ENCODE measurements at regions not wholly inside any gene's neighbourhood (a gene's known extent, or its start where the extent isn't known, plus 50 kb on each side); places are given as distances from the start of the nearest gene placed in this dataset.
"Not testable (repeated sequence)": the region's sequence is repeated elsewhere in the genome, so short reads cannot be mapped to it uniquely, and the experiment has no call there.

GRCh38 chr6:76533661-76534060 is 461.2 kb upstream of the IMPG1 start:
- in situ Hi-C loops (cut with HindIII; ENCODE audit: low sequenced_read_pairs) = no loop called here
- no peak for DNase-seq (ENCODE audit: low spot score)

- in situ Hi-C loops (cut with HindIII; ENCODE audit: low sequenced_read_pairs) = no loop called here
Measured at GRCh38 chr6:76532647-76533046, 460.2 kb upstream of the IMPG1 start.

DNA sequence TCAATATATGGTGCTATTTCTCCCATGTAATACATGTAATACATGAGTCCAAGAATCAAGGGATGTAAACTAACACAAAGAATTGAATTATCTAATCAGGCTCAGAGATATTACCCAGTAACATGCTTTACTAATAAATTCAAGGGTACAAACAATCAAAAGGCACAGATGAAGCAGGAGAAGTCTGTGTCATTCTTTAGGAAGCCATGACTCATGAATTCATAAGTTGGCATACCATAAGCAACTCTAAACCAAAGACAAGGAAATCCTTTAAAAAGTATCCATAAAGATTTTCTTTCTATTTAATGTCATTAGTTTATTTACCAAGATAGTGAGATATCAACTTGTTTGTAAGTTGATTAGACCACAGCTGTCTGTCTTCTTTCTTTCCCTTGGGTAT is 446.0 kb upstream of the IMPG1 start:
- in situ Hi-C loops (cut with HindIII; ENCODE audit: low sequenced_read_pairs) = no loop called here
- DNase-seq (ENCODE audit: low spot score) = no peak

More at GRCh38 chr6:76532647-76533046, 460.2 kb upstream of the IMPG1 start:
- DNase-seq (ENCODE audit: low spot score) = no peak

DNA sequence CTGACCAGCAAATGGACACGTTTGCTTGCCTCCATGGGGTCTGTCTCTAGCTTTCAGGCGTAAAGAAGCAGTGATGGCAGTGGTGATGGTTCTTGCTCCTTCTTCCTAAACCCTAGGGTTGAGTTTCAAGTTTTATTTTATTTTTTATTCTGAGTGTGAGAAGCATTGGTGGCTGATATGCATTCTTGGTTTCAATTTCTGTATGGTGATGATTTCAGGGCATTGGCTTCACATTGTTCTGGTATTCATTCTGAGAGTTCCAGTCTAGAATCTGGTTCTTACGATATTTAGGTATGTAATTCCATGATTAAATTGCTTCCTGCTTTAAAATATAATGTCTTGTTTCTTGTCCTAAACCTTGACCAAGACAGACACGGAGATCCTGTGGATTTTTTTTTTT is 444.5 kb upstream of the IMPG1 start:
- DNase-seq (ENCODE audit: low spot score) = no peak
- in situ Hi-C loops (cut with HindIII; ENCODE audit: low sequenced_read_pairs) = no loop called here

- in situ Hi-C loops (cut with HindIII; ENCODE audit: low sequenced_read_pairs) = no loop called here
- no peak for DNase-seq (ENCODE audit: low spot score)
Measured at GRCh38 chr6:76510489-76510888, 438.0 kb upstream of the IMPG1 start.

- no peak for DNase-seq (ENCODE audit: low spot score)
- in situ Hi-C loops (cut with HindIII; ENCODE audit: low sequenced_read_pairs) = no loop called here
Measured at GRCh38 chr6:76509397-76509796, 436.9 kb upstream of the IMPG1 start.

GRCh38 chr6:76506808-76507207 is 434.3 kb upstream of the IMPG1 start:
- DNase-seq (ENCODE audit: low spot score) = no peak
- in situ Hi-C loops (cut with HindIII; ENCODE audit: low sequenced_read_pairs) = no loop called here

DNA sequence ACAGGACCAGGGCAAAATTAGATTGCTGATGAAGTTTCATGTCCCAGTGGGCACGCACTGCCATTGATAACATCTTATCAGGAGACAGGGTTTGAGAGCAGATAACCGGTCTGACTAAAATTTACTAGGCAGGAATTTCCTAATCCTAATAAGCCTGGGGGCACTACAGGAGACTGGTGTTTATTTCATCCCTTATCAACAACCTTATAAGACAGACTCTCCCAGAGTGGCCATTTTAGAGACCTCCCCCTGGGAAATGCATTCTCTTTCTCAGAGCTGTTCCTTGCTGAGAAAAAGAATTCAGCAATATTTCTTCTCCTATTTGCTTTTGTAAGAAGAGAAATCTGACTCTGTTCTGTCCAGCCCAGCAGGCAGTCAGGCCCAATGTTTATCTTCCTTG is 423.4 kb upstream of the IMPG1 start:
- in situ Hi-C loops (cut with HindIII; ENCODE audit: low sequenced_read_pairs) = no loop called here
- DNase-seq (ENCODE audit: low spot score) = no peak

DNA sequence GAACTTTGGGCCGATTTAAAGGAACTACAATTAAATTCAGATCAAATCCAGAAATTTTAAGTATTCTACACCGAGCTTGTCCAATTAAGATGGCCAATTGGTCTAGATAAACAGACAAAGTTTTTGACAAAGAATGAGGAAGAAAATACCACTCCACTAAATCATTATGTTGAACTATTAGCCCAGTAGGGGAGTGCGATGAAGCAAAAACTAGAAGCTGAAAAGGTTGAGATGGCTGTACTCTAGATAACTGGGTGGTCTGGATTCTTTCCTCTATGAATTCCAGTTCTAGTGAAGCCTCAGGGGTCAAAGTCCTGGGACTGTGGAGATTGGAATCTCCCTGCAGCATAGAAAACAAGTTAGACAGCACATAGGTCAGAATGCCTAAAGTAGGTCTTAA is 418.9 kb upstream of the IMPG1 start:
- DNase-seq (ENCODE audit: low spot score); in situ Hi-C loops (cut with HindIII; ENCODE audit: low sequenced_read_pairs): not testable (repeated sequence)

DNA sequence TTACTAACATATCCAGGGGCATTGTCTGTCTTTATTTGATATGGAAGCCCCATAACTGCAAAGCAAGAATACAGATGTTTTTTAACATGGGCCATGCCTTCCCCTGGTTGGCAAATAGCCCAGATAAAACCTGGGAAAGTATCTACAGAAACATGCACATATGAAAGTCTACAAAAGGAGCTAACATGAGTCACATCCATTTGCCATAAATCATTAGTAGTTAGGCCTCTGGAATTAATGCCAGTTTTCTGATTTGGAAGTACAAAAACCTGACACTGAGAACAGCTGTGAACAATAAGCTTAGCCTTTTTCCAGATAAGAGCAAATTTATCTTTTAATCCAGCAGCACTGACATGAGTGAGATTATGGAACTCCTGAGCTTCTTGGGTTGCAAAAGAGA is 418.0 kb upstream of the IMPG1 start:
- DNase-seq (ENCODE audit: low spot score) = no peak
- in situ Hi-C loops (cut with HindIII; ENCODE audit: low sequenced_read_pairs) = no loop called here

DNA sequence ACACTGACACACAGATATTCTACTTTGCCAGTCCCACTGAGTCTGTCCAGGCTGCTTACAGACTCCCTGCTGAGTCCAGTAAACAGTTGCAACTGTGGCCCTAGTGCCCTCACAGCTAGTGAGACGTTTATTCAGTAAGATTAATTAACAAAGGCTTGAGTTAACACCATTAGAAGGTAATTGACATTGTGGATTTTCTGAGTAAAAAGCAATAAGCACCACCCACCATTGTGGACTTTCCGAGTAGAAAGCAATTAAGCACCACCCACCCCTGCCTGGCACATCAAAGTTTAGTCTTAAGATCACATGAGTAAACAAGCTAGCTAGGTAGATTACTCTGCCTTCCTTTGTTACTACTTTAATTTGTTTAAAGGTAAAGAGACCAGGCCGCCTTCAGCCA is 408.6 kb upstream of the IMPG1 start:
- in situ Hi-C loops (cut with HindIII; ENCODE audit: low sequenced_read_pairs) = no loop called here
- no peak for DNase-seq (ENCODE audit: low spot score)

GRCh38 chr6:76472858-76473257 is 400.4 kb upstream of the IMPG1 start:
- in situ Hi-C loops (cut with HindIII; ENCODE audit: low sequenced_read_pairs) = no loop called here
- DNase-seq (ENCODE audit: low spot score) = no peak

GRCh38 chr6:76466286-76466685 is 393.8 kb upstream of the IMPG1 start:
- in situ Hi-C loops (cut with HindIII; ENCODE audit: low sequenced_read_pairs) = no loop called here

GRCh38 chr6:76465410-76465809 is 392.9 kb upstream of the IMPG1 start:
- no peak for DNase-seq (ENCODE audit: low spot score)
- in situ Hi-C loops (cut with HindIII; ENCODE audit: low sequenced_read_pairs) = no loop called here

More at GRCh38 chr6:76466286-76466685, 393.8 kb upstream of the IMPG1 start:
- no peak for DNase-seq (ENCODE audit: low spot score)

GRCh38 chr6:76453270-76453669 is 380.8 kb upstream of the IMPG1 start:
- no peak for DNase-seq (ENCODE audit: low spot score)
- in situ Hi-C loops (cut with HindIII; ENCODE audit: low sequenced_read_pairs) = no loop called here

DNA sequence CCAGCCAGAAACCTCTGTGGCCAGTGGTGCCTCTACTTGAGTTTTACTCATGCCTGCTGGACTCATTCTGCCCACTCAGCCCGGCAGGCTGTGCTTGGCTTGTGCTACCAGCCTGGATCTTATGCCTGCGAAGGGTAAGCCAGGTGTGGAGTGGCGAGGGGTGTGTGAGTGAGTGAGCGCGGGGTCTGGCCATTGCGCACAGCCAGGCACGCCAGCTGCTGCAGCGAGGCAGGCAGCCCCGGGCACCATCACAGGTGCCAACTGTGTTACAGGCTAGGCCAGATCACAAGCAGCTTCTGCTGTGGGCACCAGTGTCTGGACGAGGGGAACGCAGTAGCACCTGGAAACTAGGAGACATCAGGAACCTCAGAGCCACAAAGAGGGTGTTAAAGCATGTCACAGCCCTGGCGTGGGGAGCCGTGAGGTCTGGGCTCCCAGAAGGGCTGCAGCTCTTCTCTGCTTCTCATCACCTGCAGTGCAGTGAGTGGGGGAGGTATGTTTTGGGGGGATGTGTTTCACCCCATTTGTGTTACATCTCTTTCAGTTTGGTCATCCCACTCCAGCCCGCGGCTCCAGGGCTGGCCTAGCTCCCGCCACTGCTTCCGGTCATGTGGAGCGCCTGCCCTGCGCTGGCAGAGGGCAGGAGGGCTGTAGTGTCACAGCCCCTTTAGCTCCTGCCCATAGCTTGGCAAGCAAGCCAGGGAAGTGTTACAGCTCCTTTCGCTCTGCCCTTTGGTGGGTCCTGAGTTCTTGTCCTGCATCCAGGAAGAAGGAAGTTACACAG is 379.7 kb upstream of the IMPG1 start:
- in situ Hi-C loops (cut with HindIII; ENCODE audit: low sequenced_read_pairs) = no loop called here

DNA sequence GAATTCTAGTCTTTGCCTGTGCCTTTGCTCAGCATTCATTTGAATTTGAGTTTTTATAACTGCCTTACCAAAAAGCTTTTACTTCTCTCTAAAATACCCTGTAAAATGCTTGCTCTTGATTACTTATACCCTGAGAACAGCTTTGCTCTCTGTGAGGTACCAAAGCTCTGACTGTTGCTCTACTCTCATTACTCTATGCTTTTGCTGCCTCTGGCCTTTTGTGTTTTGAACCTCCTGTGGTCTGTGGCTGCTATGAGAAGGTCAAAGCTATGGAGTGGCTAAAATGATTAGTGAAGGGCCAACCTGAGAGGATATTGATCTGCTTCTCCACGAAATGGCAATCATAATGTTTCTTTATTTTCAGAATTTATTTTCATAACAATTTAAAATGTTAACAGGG is 375.6 kb upstream of the IMPG1 start:
- in situ Hi-C loops (cut with HindIII; ENCODE audit: low sequenced_read_pairs) = no loop called here

More for the DNA sequence above, 379.7 kb upstream of the IMPG1 start:
- no peak for DNase-seq (ENCODE audit: low spot score)

DNA sequence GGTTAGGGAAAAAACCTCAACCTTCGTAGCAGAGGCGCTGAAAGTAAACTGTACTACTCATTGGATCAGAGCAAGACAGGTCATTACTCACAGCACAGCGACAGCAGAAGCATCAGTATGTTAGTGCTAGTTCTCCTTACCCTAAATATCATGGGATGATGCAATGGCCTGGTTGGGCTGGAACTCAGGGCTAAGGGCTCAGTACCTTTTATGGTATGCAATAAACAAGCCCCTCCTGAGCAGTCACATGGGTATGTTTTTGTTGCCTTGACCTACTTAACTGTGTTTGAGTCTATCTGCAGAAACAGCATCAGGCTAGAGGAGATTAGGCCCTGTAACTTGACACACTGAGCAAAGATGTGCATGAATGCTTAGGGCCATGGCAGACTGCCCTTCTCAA is 369.4 kb upstream of the IMPG1 start:
- in situ Hi-C loops (cut with HindIII; ENCODE audit: low sequenced_read_pairs) = no loop called here
- no peak for DNase-seq (ENCODE audit: low spot score)

More for the DNA sequence above, 375.6 kb upstream of the IMPG1 start:
- DNase-seq (ENCODE audit: low spot score) = no peak

DNA sequence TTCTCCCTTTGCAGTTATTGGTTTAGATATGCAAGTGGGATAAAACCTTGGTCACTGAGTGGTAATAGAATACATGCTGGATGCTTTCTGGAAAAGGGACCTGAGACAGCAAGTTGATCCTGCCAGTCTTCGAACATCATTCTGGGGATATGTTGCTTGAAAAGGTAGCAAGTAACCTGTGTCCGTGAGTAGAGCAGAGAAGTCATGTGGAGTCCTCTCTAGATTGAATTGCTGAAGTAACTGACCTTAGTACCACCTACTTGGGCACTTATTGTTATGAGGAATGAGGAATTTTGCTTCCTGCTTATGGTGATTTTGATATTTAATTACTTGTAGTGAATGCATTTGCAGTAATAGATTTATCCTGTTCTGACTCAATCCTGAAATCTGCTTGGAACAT is 367.3 kb upstream of the IMPG1 start:
- in situ Hi-C loops (cut with HindIII; ENCODE audit: low sequenced_read_pairs) = no loop called here
- no peak for DNase-seq (ENCODE audit: low spot score)

- in situ Hi-C loops (cut with HindIII; ENCODE audit: low sequenced_read_pairs) = no loop called here
Measured at GRCh38 chr6:76438768-76439167, 366.3 kb upstream of the IMPG1 start.

DNA sequence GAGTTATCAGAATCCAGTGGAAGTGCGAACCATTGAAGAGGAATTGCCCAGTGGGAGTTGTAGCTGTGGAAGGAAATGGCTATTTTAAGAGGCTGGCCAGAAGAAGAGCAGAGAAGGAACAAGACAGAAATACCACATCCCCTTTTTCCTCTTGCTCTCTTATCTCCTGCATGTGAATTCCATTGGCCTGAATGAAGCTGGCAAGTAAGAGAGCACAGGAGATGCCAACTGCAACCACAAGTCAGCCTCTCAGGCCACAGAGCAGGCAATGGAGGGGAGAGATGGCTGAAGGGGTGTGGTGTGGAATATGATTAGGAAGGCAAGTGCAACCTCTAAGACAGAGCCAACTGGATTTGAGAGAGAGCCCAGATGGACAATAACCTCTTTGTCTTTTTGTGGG is 362.7 kb upstream of the IMPG1 start:
- in situ Hi-C loops (cut with HindIII; ENCODE audit: low sequenced_read_pairs) = no loop called here
- DNase-seq (ENCODE audit: low spot score) = peak; percentile 5

More at GRCh38 chr6:76438768-76439167, 366.3 kb upstream of the IMPG1 start:
- DNase-seq (ENCODE audit: low spot score) = no peak
